H1 (cell line): ENCODE measurements at regions not wholly inside any gene's neighbourhood (a gene's known extent, or its start where the extent isn't known, plus 50 kb on each side); places are given as distances from the start of the nearest gene placed in this dataset.

ENCODE experiments used
- CHD1 ChIP-seq: IDR thresholded peaks from 2 replicates; pipeline ENCODE4 v1.6.1; 2012; ENCODE audit warnings: low read depth, low read length, improper control_type of control experiment
- CHD7 ChIP-seq: fragments of 300-600 bp; sonication (generic); IDR thresholded peaks from 2 replicates; pipeline ENCODE4 v1.7.1; 2012; ENCODE audit warnings: low read length, moderate library complexity, mild to moderate bottlenecking, inconsistent platforms; ENCODE audit not compliant: insufficient replicate concordance
- EGR1 ChIP-seq: IDR thresholded peaks from 2 replicates; pipeline ENCODE4 v1.6.1; 2011; ENCODE audit warnings: low read depth, low read length, borderline replicate concordance
- POU5F1 ChIP-seq: IDR thresholded peaks from 2 replicates; pipeline ENCODE4 v1.6.1; 2011; ENCODE audit warnings: low read depth, mild to moderate bottlenecking, low read length, moderate library complexity
- RAD21 ChIP-seq, 2 experiments: IDR thresholded peaks in 1 of 2; conservative IDR thresholded peaks in 1 of 2; 2 replicates each; pipeline ENCODE4 v1.6.1; 2011; ENCODE audit warnings: low read depth in 2 of 2, low read length in 2 of 2, improper control_type of control experiment in 1 of 2, inconsistent platforms in 1 of 2, mild to moderate bottlenecking in 1 of 2, moderate library complexity in 1 of 2
- SAP30 ChIP-seq: fragments of 300-600 bp; sonication (generic); IDR thresholded peaks from 2 replicates; pipeline ENCODE4 v1.7.1; 2012; ENCODE audit warnings: low read length, moderate library complexity, mild to moderate bottlenecking, inconsistent platforms; ENCODE audit not compliant: insufficient read depth, insufficient replicate concordance
- SIN3A ChIP-seq, 2 experiments: IDR thresholded peaks in 1 of 2; conservative IDR thresholded peaks in 1 of 2; 2 replicates each; pipeline ENCODE4 v1.6.1; 2011 to 2012; ENCODE audit warnings: low read length in 2 of 2, improper control_type of control experiment in 1 of 2, low read depth in 1 of 2, mild to moderate bottlenecking in 1 of 2
- SP1 ChIP-seq: IDR thresholded peaks from 2 replicates; pipeline ENCODE4 v1.6.1; 2011; ENCODE audit warnings: low read depth, low read length
- TAF7 ChIP-seq: optimal IDR thresholded peaks from 2 replicates; pipeline ENCODE3; 2011; ENCODE audit warnings: low read depth, mild to moderate bottlenecking, inconsistent platforms, low read length, moderate library complexity, borderline replicate concordance
- TBP ChIP-seq: IDR thresholded peaks from 2 replicates; pipeline ENCODE4 v1.6.1; 2011; ENCODE audit warnings: low read depth, low read length, improper control_type of control experiment
- TCF12 ChIP-seq: IDR thresholded peaks from 2 replicates; pipeline ENCODE4 v1.6.1; 2011; ENCODE audit warnings: low read depth, mild to moderate bottlenecking, low read length
- TEAD4 ChIP-seq: IDR thresholded peaks from 2 replicates; pipeline ENCODE4 v1.6.1; 2012; ENCODE audit warnings: low read depth, low read length, inconsistent platforms, mixed read lengths

GRCh38 chr6:163723759-163724158 lies 309.2 kb downstream of the QKI start (continued):
- no peak for TF ChIP-seq CHD7
- no peak for TF ChIP-seq SAP30
- TF ChIP-seq SP1 = no peak
- no peak for TF ChIP-seq TCF12
- TF ChIP-seq SIN3A (conservative IDR thresholded peaks at IDR 0.05 in 1 of 2, IDR thresholded peaks at IDR 0.05 in 1 of 2; ENCODE audit: low read depth in 1 of 2, low read length in 2 of 2) = no peak
- no peak for TF ChIP-seq CHD1
- TF ChIP-seq EGR1 = no peak
- no peak for TF ChIP-seq RAD21 (IDR thresholded peaks at IDR 0.05 in 1 of 2, conservative IDR thresholded peaks at IDR 0.05 in 1 of 2; ENCODE audit: low read depth in 2 of 2, low read length in 2 of 2)
- no peak for TF ChIP-seq TAF7
- TF ChIP-seq POU5F1 = no peak
- no peak for TF ChIP-seq TBP
- TF ChIP-seq TEAD4 = no peak
